ENCODE measurements at regions not wholly inside any gene's neighbourhood (a gene's known extent, or its start where the extent isn't known, plus 50 kb on each side); places are given as distances from the start of the nearest gene placed in this dataset.

DNA sequence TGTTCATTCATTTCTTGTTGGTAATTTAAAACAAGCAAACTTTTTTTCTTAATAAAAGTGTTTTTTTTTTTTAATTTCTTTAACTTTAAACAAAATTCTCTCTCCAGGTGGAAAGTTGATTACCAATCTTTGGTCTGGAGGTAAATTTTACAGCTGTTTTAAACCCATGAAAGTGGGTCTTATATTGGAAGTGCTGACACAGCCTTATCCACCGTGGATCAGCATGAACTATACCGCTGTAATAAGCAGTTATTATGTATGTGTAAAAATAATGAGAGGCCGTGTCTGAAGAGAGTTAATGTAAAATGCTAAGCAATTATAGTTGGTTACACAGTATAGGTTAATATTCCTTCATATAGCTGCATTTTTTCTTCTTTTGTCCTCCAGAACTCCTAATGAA is 378.1 kb upstream of the ATP5MC3 start:
- TF ChIP-seq CTCF (IDR thresholded peaks at IDR 0.05; ENCODE audit: insufficient read depth, low read depth, low read length): no peak
- no peak for TF ChIP-seq EZH2 (IDR thresholded peaks at IDR 0.05; ENCODE audit: insufficient read depth, low read length)
